GM12865 (cell line): ENCODE measurements at regions not wholly inside any gene's neighbourhood (a gene's known extent, or its start where the extent isn't known, plus 50 kb on each side); places are given as distances from the start of the nearest gene placed in this dataset.

ENCODE experiments used
- DNase-seq: peaks from one replicate; pipeline ENCODE4 v3.0.0; 2010; ENCODE audit warnings: low read depth
- H3K4me3 ChIP-seq: 2 replicates; pipeline ENCODE4 v1.5.1; 2011; ENCODE audit warnings: mild to moderate bottlenecking, low read depth, low read length, control low read depth
- CTCF ChIP-seq: IDR thresholded peaks from 2 replicates; pipeline ENCODE4 v1.5.1; 2011; ENCODE audit warnings: low read length, control low read depth, low read depth, inconsistent platforms; ENCODE audit not compliant: insufficient read depth; ENCODE audit errors: missing control alignments

GRCh38 chr12:19852100-19852855 lies 413.0 kb downstream of the AEBP2 start:
- no peak for DNase-seq
- TF ChIP-seq CTCF: no peak
- no peak overlapping the region for H3K4me3 ChIP-seq

- no peak for DNase-seq
- TF ChIP-seq CTCF: no peak
- no peak overlapping the region for H3K4me3 ChIP-seq
Observed at GRCh38 chr12:19855851-19856250, 416.6 kb downstream of the AEBP2 start.

DNA sequence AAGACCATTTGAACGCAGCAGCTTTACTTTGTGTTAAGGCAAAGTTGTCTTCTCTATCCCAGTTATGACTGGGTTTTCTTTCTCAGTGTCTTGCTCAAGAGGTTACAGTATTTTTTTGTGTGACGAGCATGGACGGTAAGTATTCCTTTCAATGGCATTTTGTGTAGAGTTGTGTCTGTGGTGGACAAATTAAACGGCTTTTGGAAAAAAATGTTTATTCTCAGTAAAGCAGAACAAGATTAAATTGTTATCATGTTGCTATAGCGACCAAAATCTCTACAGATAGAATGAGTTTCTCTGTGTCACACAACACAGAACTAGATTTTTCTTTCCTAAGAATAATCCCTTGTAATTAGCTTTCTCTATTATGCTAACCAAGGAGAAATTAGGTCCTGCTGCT lies 417.1 kb downstream of the AEBP2 start:
- no peak for DNase-seq
- TF ChIP-seq CTCF: no peak
- H3K4me3 ChIP-seq: no peak overlapping the region

DNA sequence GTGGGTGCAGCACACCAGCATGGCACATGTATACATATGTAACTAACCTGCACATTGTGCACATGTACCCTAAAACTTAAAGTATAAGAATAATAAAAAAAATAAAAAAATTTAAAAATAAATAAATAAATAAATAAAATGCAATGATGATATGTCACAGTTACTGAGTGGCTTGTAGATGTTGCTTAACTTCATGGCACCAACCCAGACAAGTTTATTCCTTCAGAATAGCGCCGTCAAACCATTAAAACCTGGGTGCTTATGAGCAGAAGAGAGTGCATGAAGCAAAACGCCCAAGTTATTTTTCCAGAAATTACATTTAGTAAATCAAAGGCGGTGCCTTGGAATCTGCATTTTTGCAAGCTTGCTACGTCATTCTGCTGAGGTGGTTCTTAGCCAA lies 417.9 kb downstream of the AEBP2 start:
- DNase-seq: no peak
- no peak for TF ChIP-seq CTCF
- H3K4me3 ChIP-seq: no peak overlapping the region

GRCh38 chr12:19867151-19867550 lies 427.9 kb downstream of the AEBP2 start:
- no peak for DNase-seq
- TF ChIP-seq CTCF: no peak
- H3K4me3 ChIP-seq: no peak overlapping the region

DNA sequence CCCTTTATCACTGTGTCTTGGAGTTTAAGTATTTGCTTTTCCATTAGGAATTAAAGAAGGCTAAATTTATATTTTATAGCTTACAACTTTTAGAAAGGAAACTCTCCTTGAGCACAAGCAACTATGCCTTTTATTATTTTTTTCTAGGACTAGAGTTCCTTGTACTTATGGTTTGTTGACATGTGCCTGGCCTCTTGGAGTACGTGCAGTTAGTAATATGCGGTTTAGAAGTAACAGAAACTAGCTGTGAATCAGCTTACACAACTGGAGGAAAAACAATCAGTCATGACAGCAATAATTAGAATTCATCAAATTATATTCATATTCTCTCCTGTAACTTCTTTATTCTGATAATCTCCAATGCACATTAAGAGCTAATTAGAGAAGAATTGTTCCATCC lies 428.7 kb downstream of the AEBP2 start:
- TF ChIP-seq CTCF: no peak
- no peak overlapping the region for H3K4me3 ChIP-seq
- DNase-seq: no peak

DNA sequence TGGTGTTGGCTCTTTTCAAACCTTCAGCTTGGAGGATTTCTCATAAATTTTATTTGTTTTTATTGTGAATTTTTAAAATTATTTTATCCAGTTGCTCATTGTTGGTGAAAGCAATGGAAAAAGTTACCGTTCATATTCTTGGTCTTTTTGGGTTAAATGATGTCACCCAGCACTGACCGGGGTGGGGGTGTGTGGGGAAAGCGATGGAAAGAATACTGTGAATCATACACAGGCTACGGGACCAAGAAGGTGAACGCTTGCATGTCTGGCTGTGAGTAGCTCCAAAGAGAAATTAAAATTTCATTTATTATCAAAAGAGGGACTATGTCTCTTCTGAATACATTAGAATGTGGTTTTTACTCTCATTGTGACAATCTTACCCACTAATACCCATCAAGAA lies 430.1 kb downstream of the AEBP2 start:
- DNase-seq: no peak
- no peak for TF ChIP-seq CTCF
- H3K4me3 ChIP-seq: no peak overlapping the region
